ENCODE measurements at regions not wholly inside any gene's neighbourhood (a gene's known extent, or its start where the extent isn't known, plus 50 kb on each side); places are given as distances from the start of the nearest gene placed in this dataset.

DNA sequence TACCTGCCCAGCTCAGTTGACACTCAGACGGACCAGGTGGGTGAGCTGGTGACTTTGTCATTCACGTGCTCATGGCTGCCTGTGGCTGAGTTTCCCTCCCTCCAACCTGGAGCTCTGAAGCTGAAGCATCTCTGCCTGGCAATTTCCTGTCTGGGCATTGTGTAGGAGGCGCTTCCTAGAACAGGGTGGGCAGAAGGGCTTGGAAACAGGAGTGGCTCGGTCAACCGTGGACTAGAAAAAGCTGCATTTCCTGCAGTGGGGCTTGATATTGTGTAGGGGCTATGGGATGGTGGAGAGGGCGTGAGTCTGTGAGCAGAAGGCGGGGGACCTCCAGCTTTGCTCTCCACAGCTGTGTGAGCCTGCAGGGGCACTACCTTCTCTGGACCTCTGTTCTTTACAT lies 278.3 kb downstream of the TEX29 start:
- H3K4me1 Mint-ChIP-seq = peaks cover 38% of the 10 kb centered on the region
- TF ChIP-seq, protein P1, sequence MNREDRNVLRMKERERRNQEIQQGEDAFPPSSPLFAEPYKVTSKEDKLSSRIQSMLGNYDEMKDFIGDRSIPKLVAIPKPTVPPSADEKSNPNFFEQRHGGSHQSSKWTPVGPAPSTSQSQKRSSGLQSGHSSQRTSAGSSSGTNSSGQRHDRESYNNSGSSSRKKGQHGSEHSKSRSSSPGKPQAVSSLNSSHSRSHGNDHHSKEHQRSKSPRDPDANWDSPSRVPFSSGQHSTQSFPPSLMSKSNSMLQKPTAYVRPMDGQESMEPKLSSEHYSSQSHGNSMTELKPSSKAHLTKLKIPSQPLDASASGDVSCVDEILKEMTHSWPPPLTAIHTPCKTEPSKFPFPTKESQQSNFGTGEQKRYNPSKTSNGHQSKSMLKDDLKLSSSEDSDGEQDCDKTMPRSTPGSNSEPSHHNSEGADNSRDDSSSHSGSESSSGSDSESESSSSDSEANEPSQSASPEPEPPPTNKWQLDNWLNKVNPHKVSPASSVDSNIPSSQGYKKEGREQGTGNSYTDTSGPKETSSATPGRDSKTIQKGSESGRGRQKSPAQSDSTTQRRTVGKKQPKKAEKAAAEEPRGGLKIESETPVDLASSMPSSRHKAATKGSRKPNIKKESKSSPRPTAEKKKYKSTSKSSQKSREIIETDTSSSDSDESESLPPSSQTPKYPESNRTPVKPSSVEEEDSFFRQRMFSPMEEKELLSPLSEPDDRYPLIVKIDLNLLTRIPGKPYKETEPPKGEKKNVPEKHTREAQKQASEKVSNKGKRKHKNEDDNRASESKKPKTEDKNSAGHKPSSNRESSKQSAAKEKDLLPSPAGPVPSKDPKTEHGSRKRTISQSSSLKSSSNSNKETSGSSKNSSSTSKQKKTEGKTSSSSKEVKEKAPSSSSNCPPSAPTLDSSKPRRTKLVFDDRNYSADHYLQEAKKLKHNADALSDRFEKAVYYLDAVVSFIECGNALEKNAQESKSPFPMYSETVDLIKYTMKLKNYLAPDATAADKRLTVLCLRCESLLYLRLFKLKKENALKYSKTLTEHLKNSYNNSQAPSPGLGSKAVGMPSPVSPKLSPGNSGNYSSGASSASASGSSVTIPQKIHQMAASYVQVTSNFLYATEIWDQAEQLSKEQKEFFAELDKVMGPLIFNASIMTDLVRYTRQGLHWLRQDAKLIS (CRISPR knock-in tag; IDR thresholded peaks at IDR 0.05; ENCODE audit: borderline replicate concordance) = no peak
- TF ChIP-seq FOXK1 (CRISPR knock-in tag; IDR thresholded peaks at IDR 0.05) (no peak), ZBTB21 (CRISPR knock-in tag; IDR thresholded peaks at IDR 0.05; ENCODE audit: borderline replicate concordance) (no peak), ZNF396 (CRISPR knock-in tag; IDR thresholded peaks at IDR 0.05; ENCODE audit: borderline replicate concordance) (no peak), NFYB (CRISPR knock-in tag; conservative IDR thresholded peaks at IDR 0.05; ENCODE audit: low read depth) (no peak), EMX1 (CRISPR knock-in tag; IDR thresholded peaks at IDR 0.05) (no peak), ZNF121 (CRISPR knock-in tag; IDR thresholded peaks at IDR 0.05) (no peak), SP1 (CRISPR knock-in tag; conservative IDR thresholded peaks at IDR 0.05) (no peak), ZNF219 (CRISPR knock-in tag; IDR thresholded peaks at IDR 0.05; ENCODE audit: borderline replicate concordance) (no peak), CREB1 (CRISPR knock-in tag; IDR thresholded peaks at IDR 0.05) (no peak)
- TF ChIP-seq, protein P2, sequence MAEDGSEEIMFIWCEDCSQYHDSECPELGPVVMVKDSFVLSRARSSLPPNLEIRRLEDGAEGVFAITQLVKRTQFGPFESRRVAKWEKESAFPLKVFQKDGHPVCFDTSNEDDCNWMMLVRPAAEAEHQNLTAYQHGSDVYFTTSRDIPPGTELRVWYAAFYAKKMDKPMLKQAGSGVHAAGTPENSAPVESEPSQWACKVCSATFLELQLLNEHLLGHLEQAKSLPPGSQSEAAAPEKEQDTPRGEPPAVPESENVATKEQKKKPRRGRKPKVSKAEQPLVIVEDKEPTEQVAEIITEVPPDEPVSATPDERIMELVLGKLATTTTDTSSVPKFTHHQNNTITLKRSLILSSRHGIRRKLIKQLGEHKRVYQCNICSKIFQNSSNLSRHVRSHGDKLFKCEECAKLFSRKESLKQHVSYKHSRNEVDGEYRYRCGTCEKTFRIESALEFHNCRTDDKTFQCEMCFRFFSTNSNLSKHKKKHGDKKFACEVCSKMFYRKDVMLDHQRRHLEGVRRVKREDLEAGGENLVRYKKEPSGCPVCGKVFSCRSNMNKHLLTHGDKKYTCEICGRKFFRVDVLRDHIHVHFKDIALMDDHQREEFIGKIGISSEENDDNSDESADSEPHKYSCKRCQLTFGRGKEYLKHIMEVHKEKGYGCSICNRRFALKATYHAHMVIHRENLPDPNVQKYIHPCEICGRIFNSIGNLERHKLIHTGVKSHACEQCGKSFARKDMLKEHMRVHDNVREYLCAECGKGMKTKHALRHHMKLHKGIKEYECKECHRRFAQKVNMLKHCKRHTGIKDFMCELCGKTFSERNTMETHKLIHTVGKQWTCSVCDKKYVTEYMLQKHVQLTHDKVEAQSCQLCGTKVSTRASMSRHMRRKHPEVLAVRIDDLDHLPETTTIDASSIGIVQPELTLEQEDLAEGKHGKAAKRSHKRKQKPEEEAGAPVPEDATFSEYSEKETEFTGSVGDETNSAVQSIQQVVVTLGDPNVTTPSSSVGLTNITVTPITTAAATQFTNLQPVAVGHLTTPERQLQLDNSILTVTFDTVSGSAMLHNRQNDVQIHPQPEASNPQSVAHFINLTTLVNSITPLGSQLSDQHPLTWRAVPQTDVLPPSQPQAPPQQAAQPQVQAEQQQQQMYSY (CRISPR knock-in tag; IDR thresholded peaks at IDR 0.05) = no peak
- TF ChIP-seq, protein P3, sequence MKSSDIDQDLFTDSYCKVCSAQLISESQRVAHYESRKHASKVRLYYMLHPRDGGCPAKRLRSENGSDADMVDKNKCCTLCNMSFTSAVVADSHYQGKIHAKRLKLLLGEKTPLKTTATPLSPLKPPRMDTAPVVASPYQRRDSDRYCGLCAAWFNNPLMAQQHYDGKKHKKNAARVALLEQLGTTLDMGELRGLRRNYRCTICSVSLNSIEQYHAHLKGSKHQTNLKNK (CRISPR knock-in tag; IDR thresholded peaks at IDR 0.05) = no peak
- TF ChIP-seq, protein P4, sequence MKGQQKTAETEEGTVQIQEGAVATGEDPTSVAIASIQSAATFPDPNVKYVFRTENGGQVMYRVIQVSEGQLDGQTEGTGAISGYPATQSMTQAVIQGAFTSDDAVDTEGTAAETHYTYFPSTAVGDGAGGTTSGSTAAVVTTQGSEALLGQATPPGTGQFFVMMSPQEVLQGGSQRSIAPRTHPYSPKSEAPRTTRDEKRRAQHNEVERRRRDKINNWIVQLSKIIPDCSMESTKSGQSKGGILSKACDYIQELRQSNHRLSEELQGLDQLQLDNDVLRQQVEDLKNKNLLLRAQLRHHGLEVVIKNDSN (CRISPR knock-in tag; IDR thresholded peaks at IDR 0.05) = no peak
- TF ChIP-seq, protein P5, sequence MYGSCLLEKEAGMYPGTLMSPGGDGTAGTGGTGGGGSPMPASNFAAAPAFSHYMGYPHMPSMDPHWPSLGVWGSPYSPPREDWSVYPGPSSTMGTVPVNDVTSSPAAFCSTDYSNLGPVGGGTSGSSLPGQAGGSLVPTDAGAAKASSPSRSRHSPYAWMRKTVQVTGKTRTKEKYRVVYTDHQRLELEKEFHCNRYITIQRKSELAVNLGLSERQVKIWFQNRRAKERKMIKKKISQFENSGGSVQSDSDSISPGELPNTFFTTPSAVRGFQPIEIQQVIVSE (CRISPR knock-in tag; IDR thresholded peaks at IDR 0.05; ENCODE audit: borderline replicate concordance) = no peak
- TF ChIP-seq, protein P6, sequence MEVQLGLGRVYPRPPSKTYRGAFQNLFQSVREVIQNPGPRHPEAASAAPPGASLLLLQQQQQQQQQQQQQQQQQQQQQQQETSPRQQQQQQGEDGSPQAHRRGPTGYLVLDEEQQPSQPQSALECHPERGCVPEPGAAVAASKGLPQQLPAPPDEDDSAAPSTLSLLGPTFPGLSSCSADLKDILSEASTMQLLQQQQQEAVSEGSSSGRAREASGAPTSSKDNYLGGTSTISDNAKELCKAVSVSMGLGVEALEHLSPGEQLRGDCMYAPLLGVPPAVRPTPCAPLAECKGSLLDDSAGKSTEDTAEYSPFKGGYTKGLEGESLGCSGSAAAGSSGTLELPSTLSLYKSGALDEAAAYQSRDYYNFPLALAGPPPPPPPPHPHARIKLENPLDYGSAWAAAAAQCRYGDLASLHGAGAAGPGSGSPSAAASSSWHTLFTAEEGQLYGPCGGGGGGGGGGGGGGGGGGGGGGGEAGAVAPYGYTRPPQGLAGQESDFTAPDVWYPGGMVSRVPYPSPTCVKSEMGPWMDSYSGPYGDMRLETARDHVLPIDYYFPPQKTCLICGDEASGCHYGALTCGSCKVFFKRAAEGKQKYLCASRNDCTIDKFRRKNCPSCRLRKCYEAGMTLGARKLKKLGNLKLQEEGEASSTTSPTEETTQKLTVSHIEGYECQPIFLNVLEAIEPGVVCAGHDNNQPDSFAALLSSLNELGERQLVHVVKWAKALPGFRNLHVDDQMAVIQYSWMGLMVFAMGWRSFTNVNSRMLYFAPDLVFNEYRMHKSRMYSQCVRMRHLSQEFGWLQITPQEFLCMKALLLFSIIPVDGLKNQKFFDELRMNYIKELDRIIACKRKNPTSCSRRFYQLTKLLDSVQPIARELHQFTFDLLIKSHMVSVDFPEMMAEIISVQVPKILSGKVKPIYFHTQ (CRISPR knock-in tag; IDR thresholded peaks at IDR 0.05) = no peak
- TF ChIP-seq, protein P7, sequence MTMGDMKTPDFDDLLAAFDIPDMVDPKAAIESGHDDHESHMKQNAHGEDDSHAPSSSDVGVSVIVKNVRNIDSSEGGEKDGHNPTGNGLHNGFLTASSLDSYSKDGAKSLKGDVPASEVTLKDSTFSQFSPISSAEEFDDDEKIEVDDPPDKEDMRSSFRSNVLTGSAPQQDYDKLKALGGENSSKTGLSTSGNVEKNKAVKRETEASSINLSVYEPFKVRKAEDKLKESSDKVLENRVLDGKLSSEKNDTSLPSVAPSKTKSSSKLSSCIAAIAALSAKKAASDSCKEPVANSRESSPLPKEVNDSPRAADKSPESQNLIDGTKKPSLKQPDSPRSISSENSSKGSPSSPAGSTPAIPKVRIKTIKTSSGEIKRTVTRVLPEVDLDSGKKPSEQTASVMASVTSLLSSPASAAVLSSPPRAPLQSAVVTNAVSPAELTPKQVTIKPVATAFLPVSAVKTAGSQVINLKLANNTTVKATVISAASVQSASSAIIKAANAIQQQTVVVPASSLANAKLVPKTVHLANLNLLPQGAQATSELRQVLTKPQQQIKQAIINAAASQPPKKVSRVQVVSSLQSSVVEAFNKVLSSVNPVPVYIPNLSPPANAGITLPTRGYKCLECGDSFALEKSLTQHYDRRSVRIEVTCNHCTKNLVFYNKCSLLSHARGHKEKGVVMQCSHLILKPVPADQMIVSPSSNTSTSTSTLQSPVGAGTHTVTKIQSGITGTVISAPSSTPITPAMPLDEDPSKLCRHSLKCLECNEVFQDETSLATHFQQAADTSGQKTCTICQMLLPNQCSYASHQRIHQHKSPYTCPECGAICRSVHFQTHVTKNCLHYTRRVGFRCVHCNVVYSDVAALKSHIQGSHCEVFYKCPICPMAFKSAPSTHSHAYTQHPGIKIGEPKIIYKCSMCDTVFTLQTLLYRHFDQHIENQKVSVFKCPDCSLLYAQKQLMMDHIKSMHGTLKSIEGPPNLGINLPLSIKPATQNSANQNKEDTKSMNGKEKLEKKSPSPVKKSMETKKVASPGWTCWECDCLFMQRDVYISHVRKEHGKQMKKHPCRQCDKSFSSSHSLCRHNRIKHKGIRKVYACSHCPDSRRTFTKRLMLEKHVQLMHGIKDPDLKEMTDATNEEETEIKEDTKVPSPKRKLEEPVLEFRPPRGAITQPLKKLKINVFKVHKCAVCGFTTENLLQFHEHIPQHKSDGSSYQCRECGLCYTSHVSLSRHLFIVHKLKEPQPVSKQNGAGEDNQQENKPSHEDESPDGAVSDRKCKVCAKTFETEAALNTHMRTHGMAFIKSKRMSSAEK (CRISPR knock-in tag; IDR thresholded peaks at IDR 0.05; ENCODE audit: borderline replicate concordance) = no peak
- TF ChIP-seq, protein P8, sequence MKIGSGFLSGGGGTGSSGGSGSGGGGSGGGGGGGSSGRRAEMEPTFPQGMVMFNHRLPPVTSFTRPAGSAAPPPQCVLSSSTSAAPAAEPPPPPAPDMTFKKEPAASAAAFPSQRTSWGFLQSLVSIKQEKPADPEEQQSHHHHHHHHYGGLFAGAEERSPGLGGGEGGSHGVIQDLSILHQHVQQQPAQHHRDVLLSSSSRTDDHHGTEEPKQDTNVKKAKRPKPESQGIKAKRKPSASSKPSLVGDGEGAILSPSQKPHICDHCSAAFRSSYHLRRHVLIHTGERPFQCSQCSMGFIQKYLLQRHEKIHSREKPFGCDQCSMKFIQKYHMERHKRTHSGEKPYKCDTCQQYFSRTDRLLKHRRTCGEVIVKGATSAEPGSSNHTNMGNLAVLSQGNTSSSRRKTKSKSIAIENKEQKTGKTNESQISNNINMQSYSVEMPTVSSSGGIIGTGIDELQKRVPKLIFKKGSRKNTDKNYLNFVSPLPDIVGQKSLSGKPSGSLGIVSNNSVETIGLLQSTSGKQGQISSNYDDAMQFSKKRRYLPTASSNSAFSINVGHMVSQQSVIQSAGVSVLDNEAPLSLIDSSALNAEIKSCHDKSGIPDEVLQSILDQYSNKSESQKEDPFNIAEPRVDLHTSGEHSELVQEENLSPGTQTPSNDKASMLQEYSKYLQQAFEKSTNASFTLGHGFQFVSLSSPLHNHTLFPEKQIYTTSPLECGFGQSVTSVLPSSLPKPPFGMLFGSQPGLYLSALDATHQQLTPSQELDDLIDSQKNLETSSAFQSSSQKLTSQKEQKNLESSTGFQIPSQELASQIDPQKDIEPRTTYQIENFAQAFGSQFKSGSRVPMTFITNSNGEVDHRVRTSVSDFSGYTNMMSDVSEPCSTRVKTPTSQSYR (CRISPR knock-in tag; IDR thresholded peaks at IDR 0.05) = no peak
- DNase-seq (ENCODE audit: low spot score) (no peak), ATAC-seq (no peak)
- peaks cover 26% of the 10 kb centered on the region for H3K9me3 Mint-ChIP-seq
- CTCF ChIA-PET = interaction anchor here (1.8 kb wide), 1 partner anchor 94 kb away, joined by 6 read pairs; no protein-coding TSS in a partner anchor
- H3K27me3 Mint-ChIP-seq (ENCODE audit: low read depth) = peaks cover 8% of the 10 kb centered on the region
- POLR2A ChIA-PET = no interaction called here
- H3K36me3 Mint-ChIP-seq = peaks cover 12% of the 10 kb centered on the region
- H3K27ac Mint-ChIP-seq = no peak overlapping the region
- no peak overlapping the region for H3K4me3 Mint-ChIP-seq

All from WTC11 (cell line).